Glomerular endothelial cell (primary cell): ENCODE measurements at regions not wholly inside any gene's neighbourhood (a gene's known extent, or its start where the extent isn't known, plus 50 kb on each side); places are given as distances from the start of the nearest gene placed in this dataset.
A peak's percentile ranks its signal among the peaks of the same experiment; 100 is the strongest.
"Not testable (repeated sequence)": the region's sequence is repeated elsewhere in the genome, so short reads cannot be mapped to it uniquely, and the experiment has no call there.

Experiments used
- DNase-seq: peaks from one replicate; pipeline ENCODE4 v3.0.0-alpha.2; 2011; ENCODE audit warnings: low read depth, low spot score; ENCODE audit errors: extremely low read depth

DNA sequence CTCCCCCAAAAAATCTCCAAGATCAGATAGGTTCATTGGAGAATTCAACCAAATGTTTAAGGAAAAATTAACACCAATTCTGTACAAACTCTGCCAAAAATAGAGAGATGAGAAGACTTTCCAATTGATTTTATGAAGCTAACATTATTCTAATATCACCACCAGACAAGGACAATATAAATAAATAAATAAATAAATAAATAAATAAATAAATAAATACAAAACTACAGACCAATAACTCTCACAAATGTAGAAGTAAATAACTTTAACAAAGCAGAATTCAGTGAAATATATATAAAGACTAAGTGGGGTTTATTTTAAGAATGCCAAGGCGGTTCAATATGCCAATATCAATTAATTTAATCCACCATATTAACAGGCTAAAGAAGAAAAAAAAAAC is 425.9 kb upstream of the GHITM start:
- DNase-seq = no peak

GRCh38 chr10:83723080-83723479 is 416.2 kb upstream of the GHITM start:
- DNase-seq = no peak

DNA sequence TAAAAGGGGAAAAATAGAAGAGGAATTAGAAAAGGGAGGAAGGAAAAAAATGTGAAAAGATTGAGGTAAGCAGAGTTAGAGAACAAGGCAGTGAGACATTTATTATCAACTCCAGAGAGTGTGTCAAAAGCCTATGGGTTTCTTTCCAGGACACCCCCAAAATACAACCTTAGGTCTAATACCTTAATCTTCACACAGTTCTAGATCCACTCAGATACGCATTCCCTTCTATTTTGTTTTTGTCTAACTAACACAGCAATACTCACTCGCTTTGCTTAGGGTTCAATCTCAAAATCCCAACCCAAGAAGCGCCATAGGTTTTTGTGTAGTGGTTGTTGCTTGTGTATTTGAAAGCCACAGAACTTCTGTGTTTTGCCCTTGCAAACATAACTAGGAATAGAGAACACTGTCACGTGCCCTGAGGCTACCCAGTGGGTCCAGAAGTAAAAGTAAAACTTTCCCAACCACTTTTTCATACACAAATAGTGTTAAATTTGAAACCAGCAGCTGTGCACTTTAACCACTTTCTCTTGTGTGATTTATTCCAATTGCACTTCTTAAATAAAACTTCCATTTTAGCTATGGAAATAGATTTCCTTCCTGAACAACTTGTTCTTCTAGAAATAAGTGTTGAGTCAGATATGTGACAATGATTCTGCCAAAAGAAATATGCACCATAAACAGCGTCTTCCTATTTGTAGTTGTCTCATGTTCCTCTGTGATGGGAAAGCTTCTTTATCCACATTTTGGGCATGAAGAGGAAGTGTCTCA is 414.7 kb upstream of the GHITM start:
- DNase-seq = peak; percentile 44

GRCh38 chr10:83725567-83725966 is 413.7 kb upstream of the GHITM start:
- no peak for DNase-seq

GRCh38 chr10:83734278-83734677 is 405.0 kb upstream of the GHITM start:
- no peak for DNase-seq

GRCh38 chr10:83736008-83736407 is 403.3 kb upstream of the GHITM start:
- DNase-seq = no peak

GRCh38 chr10:83750604-83751003 is 388.7 kb upstream of the GHITM start:
- DNase-seq = no peak

DNA sequence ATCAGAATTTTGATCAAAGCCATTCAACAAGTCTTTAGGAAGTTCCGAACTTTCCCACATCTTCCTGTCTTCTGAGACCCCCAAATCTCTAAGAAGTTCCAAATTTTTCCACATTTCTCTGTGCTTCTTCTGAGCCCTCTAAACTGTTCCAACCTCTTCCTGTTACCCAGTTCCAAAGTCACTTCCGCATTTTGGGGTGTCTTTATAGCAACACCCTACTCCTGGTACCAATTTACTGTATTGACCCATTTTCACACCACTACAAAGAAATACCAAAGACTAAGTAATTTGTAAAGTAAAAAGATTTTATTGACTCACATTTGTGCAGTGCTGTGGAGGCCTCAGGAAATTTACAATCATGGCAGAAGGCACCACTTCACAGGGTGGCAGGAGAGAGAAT is 385.8 kb upstream of the GHITM start:
- no peak for DNase-seq

DNA sequence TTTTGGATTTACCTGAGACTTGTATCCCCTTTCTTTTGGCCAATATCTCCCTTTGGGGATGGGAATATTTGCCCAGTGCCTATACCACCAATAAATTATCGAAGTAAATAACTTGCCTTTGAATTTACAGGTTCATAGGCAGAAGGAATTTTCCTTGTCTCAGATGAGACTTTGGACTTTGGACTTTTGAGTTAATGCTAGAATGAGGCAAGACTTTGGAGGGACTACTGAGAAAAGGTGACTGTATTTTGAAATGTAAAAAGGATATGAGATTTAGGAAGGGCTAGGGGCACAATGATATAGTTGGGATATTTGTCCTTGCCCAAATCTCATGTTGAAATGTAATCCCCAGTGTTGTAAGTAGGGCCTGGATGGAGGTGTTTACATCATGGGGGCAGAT is 384.5 kb upstream of the GHITM start:
- no peak for DNase-seq

DNA sequence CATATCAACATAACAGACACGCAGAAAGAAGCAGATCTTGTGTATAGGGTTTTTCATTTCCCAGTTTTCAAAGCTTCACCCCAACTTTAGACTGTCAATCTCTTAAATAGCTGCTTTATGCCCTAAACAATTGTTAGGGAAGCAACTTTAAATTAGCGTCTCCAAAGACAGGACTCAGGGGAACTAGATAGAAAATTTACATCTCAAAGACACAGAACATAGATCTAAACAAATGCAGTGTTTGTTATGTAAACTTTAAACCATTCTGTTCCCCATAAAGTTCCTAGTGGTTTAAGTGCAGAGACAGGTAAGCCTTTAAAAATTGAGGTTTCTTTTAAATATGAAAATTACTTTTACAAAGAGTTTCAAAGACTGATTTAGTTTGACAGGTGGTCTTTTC is 379.2 kb upstream of the GHITM start:
- no peak for DNase-seq

GRCh38 chr10:83764666-83765065 is 374.6 kb upstream of the GHITM start:
- no peak for DNase-seq

GRCh38 chr10:83765731-83766130 is 373.6 kb upstream of the GHITM start:
- DNase-seq = no peak

DNA sequence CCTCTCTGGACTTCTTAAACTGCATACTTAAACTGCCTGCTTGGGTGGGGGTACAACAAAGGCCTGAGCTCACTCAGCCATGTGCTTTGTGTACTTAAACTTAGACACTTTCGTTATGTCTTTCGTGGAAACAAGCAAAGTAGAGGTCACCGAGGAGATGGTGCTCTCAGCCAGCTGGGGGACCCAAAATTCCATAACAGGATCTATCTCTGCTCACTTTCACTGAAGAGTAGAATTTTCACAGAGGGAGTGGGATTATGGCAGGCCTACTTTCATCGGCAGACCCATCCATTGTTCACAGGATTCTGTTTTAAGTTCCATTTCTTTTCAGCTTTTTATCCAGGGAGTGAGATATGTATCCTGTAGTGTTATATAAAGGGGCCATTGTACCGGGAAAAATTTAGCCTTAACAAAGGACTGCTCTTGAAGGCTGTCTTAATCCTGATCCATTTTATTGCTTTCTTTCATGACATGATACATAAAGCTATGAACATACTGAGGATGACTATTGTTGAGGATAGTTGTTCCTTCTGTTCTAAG is 370.0 kb upstream of the GHITM start:
- no peak for DNase-seq

- not testable (repeated sequence) for DNase-seq
Measured at GRCh38 chr10:83786701-83787100, 352.6 kb upstream of the GHITM start.

DNA sequence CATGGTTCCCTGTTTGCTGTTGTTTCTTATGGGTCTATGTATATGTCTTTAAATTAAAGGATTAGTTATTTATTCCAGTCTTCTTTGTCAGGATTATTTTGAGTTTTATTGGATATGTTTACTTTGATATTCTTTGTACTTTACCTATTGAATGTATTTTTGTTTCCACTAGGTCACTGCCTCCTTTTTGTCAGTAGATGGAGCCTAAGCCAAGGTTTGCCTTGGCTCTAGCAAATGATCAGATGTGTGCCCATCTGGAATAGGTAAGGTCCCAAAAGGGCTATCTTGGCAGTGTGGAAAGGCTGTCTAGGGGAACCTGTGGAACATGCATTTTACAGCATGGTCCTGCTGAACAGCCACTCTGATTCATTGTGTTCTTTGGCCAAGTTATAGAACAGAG is 337.3 kb upstream of the GHITM start:
- DNase-seq = no peak

GRCh38 chr10:83806717-83807116 is 332.6 kb upstream of the GHITM start:
- DNase-seq = no peak

DNA sequence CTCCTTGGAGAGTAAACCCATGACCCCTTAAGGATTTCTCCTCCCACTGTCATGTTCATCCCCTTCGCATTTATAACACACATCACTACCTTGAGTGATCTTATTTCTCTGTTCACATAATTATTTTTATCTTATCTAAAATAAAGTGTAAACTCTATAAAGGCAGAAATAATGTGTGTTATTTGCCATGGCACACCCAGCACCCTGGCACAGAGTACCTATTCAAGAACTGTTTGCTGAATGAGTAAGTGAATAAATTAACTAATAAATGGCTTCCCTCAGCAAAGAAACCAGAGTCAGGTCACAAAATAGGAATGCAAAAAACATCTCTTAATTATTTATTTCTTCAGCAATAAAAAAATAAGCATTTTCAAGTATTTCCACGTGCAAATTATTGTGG is 330.3 kb upstream of the GHITM start:
- no peak for DNase-seq

DNA sequence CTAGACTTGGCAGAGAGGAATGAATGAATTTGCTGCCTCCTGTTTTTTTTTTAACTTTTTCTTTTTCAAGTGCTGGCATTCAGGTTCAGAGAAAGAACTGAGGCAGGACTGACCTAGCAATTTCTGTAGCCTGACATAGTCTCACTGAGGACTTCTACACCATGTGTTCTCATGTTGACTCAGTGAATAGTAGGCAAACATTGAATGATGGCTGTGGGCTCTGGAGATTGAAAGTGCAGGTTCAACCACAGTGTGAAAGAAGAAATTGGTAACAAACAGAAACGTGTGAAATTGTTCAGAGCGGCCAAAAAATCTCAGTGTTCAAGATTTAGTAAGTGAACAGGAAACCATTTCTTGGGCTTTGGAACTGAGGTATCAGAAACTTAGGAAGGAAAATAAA is 322.4 kb upstream of the GHITM start:
- DNase-seq = no peak

DNA sequence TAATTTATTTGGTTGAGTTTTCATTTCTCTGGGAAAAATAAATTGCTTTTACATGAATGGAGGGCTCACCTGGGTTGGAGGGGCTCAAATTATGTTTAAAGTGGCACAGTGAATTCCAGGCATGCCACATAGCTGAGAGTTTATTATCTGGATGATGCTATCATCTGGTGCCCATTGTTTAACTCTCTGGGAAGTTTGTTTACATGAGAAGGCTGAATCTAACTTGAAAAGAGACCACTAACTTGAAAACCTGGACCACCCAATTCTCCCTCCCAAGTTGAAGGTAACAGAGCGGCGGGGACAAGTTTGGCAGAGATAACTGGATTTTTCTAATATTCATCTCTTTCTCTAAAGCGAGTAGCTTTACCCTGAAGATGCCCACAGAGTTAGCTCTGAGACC is 321.5 kb upstream of the GHITM start:
- DNase-seq = no peak

GRCh38 chr10:83819609-83820008 is 319.7 kb upstream of the GHITM start:
- no peak for DNase-seq

DNA sequence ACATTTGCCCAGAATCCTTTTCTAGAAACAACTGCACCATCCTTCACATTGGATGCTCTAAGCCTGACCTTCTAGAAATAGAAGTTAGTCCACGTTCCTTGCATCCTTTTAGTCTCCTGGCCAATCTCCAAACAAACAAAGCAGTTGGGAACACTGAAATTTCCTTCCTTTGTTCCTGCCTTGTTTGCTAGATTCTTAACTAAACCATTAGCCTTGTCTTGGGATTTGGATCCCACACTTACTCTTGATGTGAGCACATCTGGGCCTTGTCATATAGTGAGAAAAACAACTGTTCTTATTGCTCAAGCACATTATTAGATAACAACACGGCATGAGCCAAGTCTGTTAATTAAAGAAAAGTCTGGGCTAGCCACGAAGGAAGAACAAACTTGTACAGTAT is 319.3 kb upstream of the GHITM start:
- DNase-seq = peak; percentile 27

DNA sequence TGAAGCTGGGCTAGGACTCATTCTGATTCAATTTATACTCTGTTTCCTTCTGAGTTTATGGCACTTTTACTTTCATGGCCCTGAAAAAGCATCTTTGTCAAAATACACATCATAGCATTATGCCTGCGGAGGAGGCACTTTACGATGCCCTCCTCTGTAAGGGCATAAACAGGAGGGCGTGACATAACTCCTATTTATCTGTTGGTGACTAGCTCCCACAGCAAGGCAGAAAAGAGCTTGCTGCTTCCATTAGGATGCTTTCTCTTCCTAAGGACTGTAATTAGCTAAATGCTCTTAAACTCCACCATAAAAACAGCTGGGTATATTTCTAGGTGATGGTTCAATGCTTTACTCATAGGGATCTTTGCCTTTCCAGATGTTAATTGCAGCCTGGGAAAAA is 315.2 kb upstream of the GHITM start:
- DNase-seq = no peak

DNA sequence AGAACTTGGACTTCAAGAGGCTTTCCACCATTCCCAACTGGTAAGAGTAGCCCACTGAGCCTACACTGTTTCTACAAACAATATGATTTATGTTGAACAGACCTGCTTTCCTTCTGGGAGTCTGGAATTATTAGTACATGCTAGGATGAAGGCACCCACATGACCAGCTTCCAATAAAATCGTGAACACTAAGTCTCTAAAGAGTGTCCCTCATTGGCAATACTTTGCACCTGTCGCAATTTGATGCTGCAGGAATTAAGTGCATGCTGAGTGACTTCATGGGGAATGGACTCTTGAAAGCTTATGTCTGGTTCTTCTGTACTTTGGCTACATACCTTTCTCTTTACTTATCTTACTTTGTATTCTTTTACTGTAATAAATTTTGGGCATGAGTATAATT is 305.2 kb upstream of the GHITM start:
- DNase-seq = no peak
